DMS53 treated with DMSO at 0.1 percent for 48 hours (cell line): ENCODE measurements at regions not wholly inside any gene's neighbourhood (a gene's known extent, or its start where the extent isn't known, plus 50 kb on each side); places are given as distances from the start of the nearest gene placed in this dataset.

Experiments
- DNase-seq: peaks from one replicate; lab custom pipeline; 2025; ENCODE audit not compliant: unreplicated experiment; lab: John Stamatoyannopoulos, UW

DNA sequence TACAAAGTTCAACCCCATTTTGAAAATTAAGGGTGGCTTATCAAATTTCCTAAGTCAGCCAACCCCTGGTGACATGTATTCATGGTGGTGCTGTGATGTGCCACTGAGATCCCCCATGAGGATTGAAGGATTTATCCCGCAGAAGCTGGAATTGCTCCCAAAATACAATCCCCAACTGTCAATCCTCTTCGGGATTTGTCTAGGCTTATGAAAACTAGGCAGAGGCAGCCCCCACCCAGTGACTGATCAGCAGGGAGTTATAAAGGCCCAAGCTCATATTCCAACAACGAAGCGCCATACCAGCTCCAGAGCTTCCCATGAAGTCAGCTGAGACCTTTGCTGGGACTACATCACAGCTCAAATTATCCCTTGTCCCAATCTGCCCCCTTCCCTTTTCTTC, 316.0 kb downstream of the ENC1 start:
- no peak for DNase-seq

DNA sequence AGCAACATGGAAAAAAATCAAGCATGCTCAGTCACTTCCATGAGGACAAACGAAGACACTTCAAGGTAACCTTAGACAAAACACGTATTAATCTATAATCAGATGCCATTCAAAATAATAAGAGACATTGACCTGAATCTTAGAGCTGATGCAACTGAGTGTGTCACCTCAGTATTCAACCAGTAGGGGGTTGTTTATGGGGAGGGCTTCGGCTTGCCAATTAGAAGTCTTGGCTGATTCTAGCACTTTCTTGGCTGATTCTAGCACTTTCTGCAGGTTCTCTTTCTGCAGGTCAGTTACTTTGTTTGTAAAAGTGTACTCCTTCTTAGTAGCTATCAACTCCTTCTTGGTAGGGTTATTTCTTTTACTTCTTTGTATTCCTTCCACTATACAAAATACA, 317.6 kb downstream of the ENC1 start:
- no peak for DNase-seq

DNA sequence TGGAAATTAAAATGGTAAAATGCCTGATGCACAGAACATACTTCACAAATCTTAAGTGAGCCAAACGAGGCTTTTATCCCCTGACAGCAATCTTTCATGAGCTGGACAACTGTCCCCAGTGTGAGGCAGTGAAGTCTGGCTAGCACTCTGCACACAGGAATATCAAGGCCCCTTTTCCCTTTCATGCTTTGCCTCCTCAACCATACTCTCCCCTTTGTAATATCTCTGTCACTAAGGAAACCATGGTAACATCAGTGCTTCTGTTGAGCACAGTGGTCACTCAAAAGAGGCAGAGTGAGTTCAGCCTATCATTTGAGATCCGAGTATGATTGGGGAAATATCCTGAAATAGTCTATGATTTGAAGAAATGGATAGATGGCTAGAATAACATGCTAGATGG, 318.3 kb downstream of the ENC1 start:
- DNase-seq, result no peak

- DNase-seq, result no peak
Measured at GRCh38 chr5:74321326-74321725, 319.2 kb downstream of the ENC1 start.

DNA sequence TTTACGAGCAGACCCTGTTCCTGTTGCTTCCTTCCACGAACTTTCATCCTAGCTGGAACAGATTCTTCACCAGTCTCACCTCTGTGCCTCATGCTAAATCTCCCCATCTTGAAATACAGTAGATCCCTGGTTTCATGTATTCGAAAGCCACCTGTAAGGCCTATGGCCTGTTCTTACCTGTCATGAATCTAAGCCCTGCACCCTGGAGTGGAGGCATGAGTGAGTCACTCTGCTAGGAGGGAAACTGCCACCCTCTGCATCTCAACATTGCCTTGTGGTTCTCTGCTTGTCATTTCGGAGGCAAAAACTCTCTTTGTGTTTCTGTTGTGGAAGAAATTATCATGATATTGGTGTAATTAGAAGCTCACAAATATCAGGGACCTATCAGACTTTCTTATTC, 320.0 kb downstream of the ENC1 start:
- DNase-seq, result no peak

GRCh38 chr5:74319076-74319475, 321.5 kb downstream of the ENC1 start:
- no peak for DNase-seq

- DNase-seq, result peak; percentile 35
Measured at GRCh38 chr5:74316064-74316603, 324.4 kb downstream of the ENC1 start.

- no peak for DNase-seq
Measured at GRCh38 chr5:74314906-74315305, 325.6 kb downstream of the ENC1 start.

GRCh38 chr5:74313896-74314295, 326.6 kb downstream of the ENC1 start:
- no peak for DNase-seq

DNA sequence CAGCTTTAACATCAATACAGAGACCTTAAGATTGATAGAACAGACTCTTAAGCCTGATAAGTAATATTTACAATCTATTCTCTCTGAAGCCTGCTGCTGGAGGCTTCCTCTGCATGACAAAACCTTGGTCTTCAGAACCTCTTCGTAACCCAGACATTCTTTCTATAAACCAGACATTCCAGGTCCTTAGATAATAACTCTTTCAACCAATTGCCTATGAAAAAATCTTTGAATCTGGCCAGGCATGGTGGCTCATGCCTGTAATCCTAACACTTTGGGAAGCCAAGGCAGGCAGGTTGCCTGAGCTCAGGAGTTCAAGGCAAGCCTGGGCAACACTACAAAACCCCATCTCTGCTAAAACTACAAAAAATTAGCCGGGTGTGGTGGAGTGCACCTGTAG, 327.8 kb downstream of the ENC1 start:
- no peak for DNase-seq

- no peak for DNase-seq
Measured at GRCh38 chr5:74311961-74312360, 328.6 kb downstream of the ENC1 start.

DNA sequence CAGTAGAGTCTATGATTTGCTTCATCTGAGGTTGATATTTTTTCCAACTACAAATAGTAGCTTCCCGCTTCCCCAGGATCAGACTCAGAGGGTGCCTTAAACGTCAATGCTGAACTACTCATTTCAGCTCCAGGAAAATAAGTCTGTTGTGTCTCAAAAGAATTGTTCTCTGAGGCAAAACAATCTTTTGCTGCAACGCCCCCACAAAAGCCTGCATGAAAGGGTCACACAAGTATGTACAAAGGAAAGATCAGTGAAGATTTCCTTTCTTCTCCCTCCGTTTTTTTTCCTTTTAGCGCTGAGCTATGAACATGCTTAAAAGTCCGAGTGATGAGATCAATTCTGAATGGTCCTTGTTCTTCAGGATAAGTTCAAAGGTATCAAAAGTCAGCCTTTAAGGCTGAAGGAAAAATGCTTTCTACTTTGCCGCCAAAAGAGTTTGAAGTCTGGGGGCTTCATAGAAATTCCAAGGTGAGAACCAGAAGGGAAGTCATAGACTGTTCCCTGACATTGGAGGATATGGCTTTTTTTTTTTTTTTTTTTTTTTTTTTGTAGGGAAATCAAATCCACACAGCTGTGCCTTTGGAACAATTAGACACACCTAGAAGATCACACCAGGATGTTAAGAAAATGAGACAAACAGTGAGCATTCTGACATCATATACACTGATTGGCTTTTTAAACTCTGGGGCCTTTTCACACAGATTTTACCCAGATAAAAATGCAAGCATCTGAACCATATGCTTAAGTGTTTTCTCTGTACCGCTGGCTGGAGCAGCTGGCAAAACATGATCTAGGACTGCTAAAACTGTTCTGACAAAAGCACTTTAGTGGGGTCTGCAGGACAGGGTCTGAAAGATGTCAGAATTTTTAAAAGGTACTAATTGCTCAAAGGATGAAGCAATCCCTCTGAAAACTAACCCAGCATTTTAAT, 329.3 kb downstream of the ENC1 start:
- no peak for DNase-seq

- DNase-seq, result no peak
Measured at GRCh38 chr5:74310386-74310785, 330.1 kb downstream of the ENC1 start.

GRCh38 chr5:74309050-74309449, 331.5 kb downstream of the ENC1 start:
- no peak for DNase-seq

DNA sequence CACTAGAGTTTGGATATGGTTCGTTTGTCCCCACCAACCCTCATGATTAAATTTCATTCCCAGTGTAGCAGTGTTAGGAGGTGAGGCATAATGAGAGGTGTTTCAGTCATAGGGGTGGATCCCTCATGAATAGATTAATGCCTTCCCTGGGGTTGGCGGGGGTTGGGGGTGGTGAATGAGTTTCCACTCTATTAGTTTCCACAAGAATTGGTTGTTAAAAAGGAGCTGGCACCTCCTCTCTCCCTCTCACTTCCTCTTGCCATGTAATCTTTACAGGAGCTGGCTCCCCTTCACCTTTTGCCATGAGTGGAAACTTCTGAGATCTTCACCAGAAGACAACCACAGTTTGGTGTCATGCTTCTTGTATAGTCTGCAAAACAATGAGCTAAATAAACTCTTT, 333.7 kb downstream of the ENC1 start:
- no peak for DNase-seq

- no peak for DNase-seq
Measured at GRCh38 chr5:74304536-74304935, 336.0 kb downstream of the ENC1 start.

DNA sequence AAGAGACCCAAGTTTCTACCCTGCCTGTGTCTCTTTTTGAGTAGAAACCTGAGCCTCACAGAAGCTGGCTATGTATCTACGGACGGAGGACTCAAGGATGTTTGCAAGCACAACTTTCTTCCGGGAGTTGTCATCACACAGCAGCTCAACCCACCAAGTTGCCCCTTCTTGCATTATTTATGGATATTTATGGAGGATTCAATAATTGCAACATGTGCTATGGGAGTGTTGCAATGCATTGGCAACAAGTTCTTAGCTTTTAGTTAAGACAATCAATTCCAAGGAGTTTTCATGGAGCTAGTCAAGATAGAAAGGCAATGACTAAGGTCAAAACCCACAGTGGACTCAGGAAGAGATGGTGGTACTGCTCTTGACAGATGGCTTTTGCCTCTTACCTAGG, 336.9 kb downstream of the ENC1 start:
- no peak for DNase-seq

DNA sequence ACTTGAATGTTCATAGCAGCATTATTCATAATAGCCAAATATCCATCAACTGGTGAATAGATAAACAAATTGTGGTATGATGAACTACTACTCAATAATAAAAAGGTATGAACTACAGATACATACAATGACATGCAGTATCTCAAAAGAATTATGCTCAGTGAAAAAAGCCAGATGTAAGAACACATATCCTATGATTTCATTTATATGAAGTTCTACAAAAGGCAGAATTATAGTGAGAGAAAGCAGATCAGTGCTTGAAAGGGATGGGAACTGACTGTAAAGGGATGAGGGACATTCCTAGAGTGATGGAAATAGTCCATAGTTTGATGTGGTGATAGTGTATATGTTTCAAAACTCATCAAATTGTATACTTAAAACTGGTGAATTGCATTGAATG, 339.0 kb downstream of the ENC1 start:
- no peak for DNase-seq

- no peak for DNase-seq
Measured at GRCh38 chr5:74300808-74301389, 339.6 kb downstream of the ENC1 start.

GRCh38 chr5:74299833-74300232, 340.7 kb downstream of the ENC1 start:
- DNase-seq, result no peak

- DNase-seq, result no peak
Measured at GRCh38 chr5:74296685-74297408, 343.7 kb downstream of the ENC1 start.

- no peak for DNase-seq
Measured at GRCh38 chr5:74295676-74296075, 344.9 kb downstream of the ENC1 start.
